ENCODE measurements at regions not wholly inside any gene's neighbourhood (a gene's known extent, or its start where the extent isn't known, plus 50 kb on each side); places are given as distances from the start of the nearest gene placed in this dataset.
A peak's percentile ranks its signal among the peaks of the same experiment; 100 is the strongest.
"Not testable (repeated sequence)": the region's sequence is repeated elsewhere in the genome, so short reads cannot be mapped to it uniquely, and the experiment has no call there.

GRCh38 chr3:195999176-195999575 lies 82.7 kb downstream of the TFRC start:
- H3K4me1 ChIP-seq (ENCODE audit: insufficient read depth); H3K9me3 ChIP-seq (ENCODE audit: low read depth); H3K36me3 ChIP-seq (replicated peaks; ENCODE audit: insufficient read depth, low read depth); H3K9me2 ChIP-seq (replicated peaks; ENCODE audit: insufficient read depth); DNase-seq (ENCODE audit: low spot score); H2AFZ ChIP-seq; H3K4me3 ChIP-seq; H4K20me1 ChIP-seq (ENCODE audit: insufficient read depth, poor library complexity, severe bottlenecking); H3K27me3 ChIP-seq; H3K79me2 ChIP-seq; H3K4me2 ChIP-seq; H3K27ac ChIP-seq: not testable (repeated sequence)
- WGBS (ENCODE audit: low lambda C conversion rate, missing lambda C conversion rate), result 98% methylated on average over 6 of the region's 6 CpGs

- not testable (repeated sequence) for H4K20me1 ChIP-seq (ENCODE audit: insufficient read depth, poor library complexity, severe bottlenecking); H3K9me2 ChIP-seq (replicated peaks; ENCODE audit: insufficient read depth); H3K27ac ChIP-seq; H2AFZ ChIP-seq; H3K4me3 ChIP-seq; H3K27me3 ChIP-seq; H3K36me3 ChIP-seq (replicated peaks; ENCODE audit: insufficient read depth, low read depth); H3K4me1 ChIP-seq (ENCODE audit: insufficient read depth); H3K4me2 ChIP-seq; H3K9me3 ChIP-seq (ENCODE audit: low read depth); H3K79me2 ChIP-seq; DNase-seq (ENCODE audit: low spot score)
- 94% methylated on average over 6 of the region's 18 CpGs for WGBS (ENCODE audit: low lambda C conversion rate, missing lambda C conversion rate)
These were observed 85.6 kb downstream of the TFRC start for GRCh38 chr3:195996314-195996713.

GRCh38 chr3:195994343-195994742 lies 86.0 kb upstream of the TNK2 start:
- not testable (repeated sequence) for H3K9me3 ChIP-seq (ENCODE audit: low read depth); H3K36me3 ChIP-seq (replicated peaks; ENCODE audit: insufficient read depth, low read depth); H3K4me2 ChIP-seq; H3K4me1 ChIP-seq (ENCODE audit: insufficient read depth); H3K27me3 ChIP-seq; H3K9me2 ChIP-seq (replicated peaks; ENCODE audit: insufficient read depth); H3K79me2 ChIP-seq; H3K4me3 ChIP-seq; H3K27ac ChIP-seq; H2AFZ ChIP-seq; H4K20me1 ChIP-seq (ENCODE audit: insufficient read depth, poor library complexity, severe bottlenecking)
- 31% methylated on average over 12 of the region's 14 CpGs for WGBS (ENCODE audit: low lambda C conversion rate, missing lambda C conversion rate)
- peak; percentile 54 for DNase-seq (ENCODE audit: low spot score)

GRCh38 chr3:195993671-195994070 lies 85.3 kb upstream of the TNK2 start:
- not testable (repeated sequence) for H2AFZ ChIP-seq; H3K4me2 ChIP-seq; H3K27me3 ChIP-seq; H3K4me3 ChIP-seq; H4K20me1 ChIP-seq (ENCODE audit: insufficient read depth, poor library complexity, severe bottlenecking); H3K4me1 ChIP-seq (ENCODE audit: insufficient read depth); H3K27ac ChIP-seq; H3K36me3 ChIP-seq (replicated peaks; ENCODE audit: insufficient read depth, low read depth); H3K9me3 ChIP-seq (ENCODE audit: low read depth); H3K9me2 ChIP-seq (replicated peaks; ENCODE audit: insufficient read depth); DNase-seq (ENCODE audit: low spot score); H3K79me2 ChIP-seq
- WGBS (ENCODE audit: low lambda C conversion rate, missing lambda C conversion rate), result 92% methylated on average over 11 of the region's 11 CpGs

- not testable (repeated sequence) for H3K27me3 ChIP-seq; H3K36me3 ChIP-seq (replicated peaks; ENCODE audit: insufficient read depth, low read depth); H4K20me1 ChIP-seq (ENCODE audit: insufficient read depth, poor library complexity, severe bottlenecking); DNase-seq (ENCODE audit: low spot score); H2AFZ ChIP-seq; H3K4me3 ChIP-seq; H3K9me2 ChIP-seq (replicated peaks; ENCODE audit: insufficient read depth); H3K9me3 ChIP-seq (ENCODE audit: low read depth); H3K4me2 ChIP-seq; H3K4me1 ChIP-seq (ENCODE audit: insufficient read depth); H3K27ac ChIP-seq
- 91% methylated on average over 19 of the region's 20 CpGs for WGBS (ENCODE audit: low lambda C conversion rate, missing lambda C conversion rate)
- peaks cover 10% of the 10 kb centered on the region for H3K79me2 ChIP-seq
These were observed 84.7 kb upstream of the TNK2 start for GRCh38 chr3:195992956-195993595.

- not testable (repeated sequence) for H2AFZ ChIP-seq; H4K20me1 ChIP-seq (ENCODE audit: insufficient read depth, poor library complexity, severe bottlenecking); DNase-seq (ENCODE audit: low spot score); H3K9me2 ChIP-seq (replicated peaks; ENCODE audit: insufficient read depth); H3K4me1 ChIP-seq (ENCODE audit: insufficient read depth); H3K9me3 ChIP-seq (ENCODE audit: low read depth); H3K27me3 ChIP-seq; H3K36me3 ChIP-seq (replicated peaks; ENCODE audit: insufficient read depth, low read depth); H3K4me2 ChIP-seq; H3K4me3 ChIP-seq; H3K27ac ChIP-seq
- peaks cover 15% of the 10 kb centered on the region for H3K79me2 ChIP-seq
- 94% methylated on average over 12 of the region's 12 CpGs for WGBS (ENCODE audit: low lambda C conversion rate, missing lambda C conversion rate)
These were observed 83.6 kb upstream of the TNK2 start for GRCh38 chr3:195991986-195992385.

- H3K9me3 ChIP-seq (ENCODE audit: low read depth); H3K4me2 ChIP-seq; H3K4me1 ChIP-seq (ENCODE audit: insufficient read depth); H3K27me3 ChIP-seq; H3K27ac ChIP-seq; H3K4me3 ChIP-seq; H3K36me3 ChIP-seq (replicated peaks; ENCODE audit: insufficient read depth, low read depth); H4K20me1 ChIP-seq (ENCODE audit: insufficient read depth, poor library complexity, severe bottlenecking); DNase-seq (ENCODE audit: low spot score); H3K9me2 ChIP-seq (replicated peaks; ENCODE audit: insufficient read depth): not testable (repeated sequence)
- 92% methylated on average over 11 of the region's 12 CpGs for WGBS (ENCODE audit: low lambda C conversion rate, missing lambda C conversion rate)
- Histone ChIP-seq H3K79me2 (peaks cover 19% of the 10 kb centered on the region), H2AFZ (peak overlapping the region; percentile 100)
These were observed 82.9 kb upstream of the TNK2 start for GRCh38 chr3:195991243-195991642.

GRCh38 chr3:195990841-195991174 lies 82.5 kb upstream of the TNK2 start:
- not testable (repeated sequence) for H3K9me3 ChIP-seq (ENCODE audit: low read depth); H4K20me1 ChIP-seq (ENCODE audit: insufficient read depth, poor library complexity, severe bottlenecking); H3K9me2 ChIP-seq (replicated peaks; ENCODE audit: insufficient read depth); H3K27me3 ChIP-seq; DNase-seq (ENCODE audit: low spot score); H3K4me1 ChIP-seq (ENCODE audit: insufficient read depth); H3K36me3 ChIP-seq (replicated peaks; ENCODE audit: insufficient read depth, low read depth)
- peak overlapping the region; percentile 94 for H3K27ac ChIP-seq
- peak overlapping the region; percentile 100 for H2AFZ ChIP-seq
- H3K4me2 ChIP-seq, result peak overlapping the region; percentile 90
- H3K4me3 ChIP-seq, result peak overlapping the region; percentile 96
- WGBS (ENCODE audit: low lambda C conversion rate, missing lambda C conversion rate), result 67% methylated on average over 7 of the region's 7 CpGs
- H3K79me2 ChIP-seq, result peaks cover 19% of the 10 kb centered on the region

All from hepatocyte (in vitro differentiated cells).